IMR-90 (cell line): ENCODE measurements at regions not wholly inside any gene's neighbourhood (a gene's known extent, or its start where the extent isn't known, plus 50 kb on each side); places are given as distances from the start of the nearest gene placed in this dataset.

Source experiments
- ATAC-seq: fragments of 200-7000 bp; cut with Tn5 transposase; 2 replicates; pipeline ENCODE4 v1.9.1; 2020; ENCODE audit warnings: low read depth, mild to moderate bottlenecking, moderate library complexity
- BruUV-seq: library from RNA; stranded (reverse); fragments of 400-500 nt; replicated peaks from 2 replicates; lab custom pipeline; 2021; lab: Mats Ljungman, UMichigan
- CTCF ChIA-PET: fragments of 300-600 bp; formaldehyde crosslinking; extraction: SDS; loops from one replicate; lab custom pipeline; 2021; ENCODE audit warnings: antibody characterized with exemption; lab: Yijun Ruan, JAX
- POLR2A ChIA-PET: fragments of 300-600 bp; sonication (Branson Sonifier 250); formaldehyde crosslinking; loops from one replicate; lab custom pipeline; 2022; ENCODE audit warnings: antibody characterized with exemption; ENCODE audit not compliant: unreplicated experiment; lab: Charles Lee
- DNase-seq: peaks from one replicate; pipeline ENCODE4 v3.0.0; 2013
- H2AFZ ChIP-seq: replicated peaks from 2 replicates; pipeline ENCODE3; 2013; ENCODE audit warnings: low read length, mild to moderate bottlenecking; ENCODE audit not compliant: poor library complexity
- H2AK5ac ChIP-seq: 2 replicates; pipeline ENCODE4 v1.6.1; 2013; ENCODE audit warnings: low read depth, low read length, inconsistent platforms
- H2AK9ac ChIP-seq: replicated peaks from 2 replicates; pipeline ENCODE3; 2013; ENCODE audit warnings: mild to moderate bottlenecking, low read depth, low read length, moderate library complexity; ENCODE audit not compliant: poor library complexity
- H2BK120ac ChIP-seq: 2 replicates; pipeline ENCODE4 v1.6.1; 2013; ENCODE audit warnings: low read depth, low read length, inconsistent platforms
- H2BK15ac ChIP-seq: 3 replicates; pipeline ENCODE4 v1.6.1; 2013; ENCODE audit warnings: low read depth, low read length, inconsistent platforms
- H2BK20ac ChIP-seq: 2 replicates; pipeline ENCODE4 v1.6.1; 2013; ENCODE audit warnings: low read depth, mild to moderate bottlenecking, inconsistent platforms, low read length, moderate library complexity
- H2BK5ac ChIP-seq: 2 replicates; pipeline ENCODE4 v1.6.1; 2013; ENCODE audit warnings: mild to moderate bottlenecking, low read depth, low read length, inconsistent platforms; ENCODE audit not compliant: poor library complexity, severe bottlenecking
- H3K14ac ChIP-seq: replicated peaks from 2 replicates; pipeline ENCODE4 v1.6.1; 2013; ENCODE audit warnings: low read depth, low read length, inconsistent platforms
- H3K18ac ChIP-seq: 2 replicates; pipeline ENCODE4 v1.6.1; 2013; ENCODE audit warnings: low read depth, low read length, control low read depth
- H3K23ac ChIP-seq: 2 replicates; pipeline ENCODE4 v1.6.1; 2013; ENCODE audit warnings: low read depth, low read length, inconsistent platforms
- H3K27ac ChIP-seq: 2 replicates; pipeline ENCODE4 v1.5.1; 2013; ENCODE audit warnings: mild to moderate bottlenecking, control low read depth, low read length; ENCODE audit not compliant: insufficient read depth
- H3K27me3 ChIP-seq: 2 replicates; pipeline ENCODE4 v1.6.1; 2013; ENCODE audit warnings: low read length; ENCODE audit not compliant: control insufficient read depth, insufficient read depth
- H3K36me3 ChIP-seq: 2 replicates; pipeline ENCODE4 v1.6.1; 2013; ENCODE audit warnings: low read length, mixed read lengths; ENCODE audit not compliant: control insufficient read depth, insufficient read depth
- H3K4ac ChIP-seq: 2 replicates; pipeline ENCODE4 v1.6.1; 2013; ENCODE audit warnings: low read depth, low read length, inconsistent platforms
- H3K4me1 ChIP-seq: 2 replicates; pipeline ENCODE4 v1.6.1; 2013; ENCODE audit warnings: low read length, mixed read lengths; ENCODE audit not compliant: control insufficient read depth, insufficient read depth
- H3K4me2 ChIP-seq: 2 replicates; pipeline ENCODE4 v1.6.1; 2013; ENCODE audit warnings: low read depth, mild to moderate bottlenecking, control low read depth, low read length, moderate library complexity
- H3K4me3 ChIP-seq: 2 replicates; pipeline ENCODE4 v1.5.1; 2013; ENCODE audit warnings: low read depth, mild to moderate bottlenecking, control low read depth, low read length, moderate library complexity; ENCODE audit not compliant: insufficient read depth
- H3K56ac ChIP-seq: 2 replicates; pipeline ENCODE4 v1.6.1; 2013; ENCODE audit warnings: low read length, inconsistent platforms; ENCODE audit not compliant: insufficient read depth; ENCODE audit errors: extremely low read depth
- H3K79me1 ChIP-seq, 2 experiments: 2 replicates each; pipeline ENCODE4 v1.6.1; 2013; ENCODE audit warnings: low read length in 2 of 2, inconsistent platforms in 1 of 2, low read depth in 1 of 2
- H3K9ac ChIP-seq: 2 replicates; pipeline ENCODE4 v1.6.1; 2013; ENCODE audit warnings: low read depth, low read length, control low read depth
- H3K9me1 ChIP-seq: 2 replicates; pipeline ENCODE4 v1.6.1; 2013; ENCODE audit warnings: low read length, inconsistent platforms; ENCODE audit not compliant: insufficient read depth
- H3K9me3 ChIP-seq: 2 replicates; pipeline ENCODE4 v1.6.1; 2013; ENCODE audit warnings: low read length; ENCODE audit not compliant: control insufficient read depth, insufficient read depth
- H4K20me1 ChIP-seq: 2 replicates; pipeline ENCODE4 v1.6.1; 2013; ENCODE audit warnings: low read length, inconsistent platforms; ENCODE audit not compliant: insufficient read depth
- H4K5ac ChIP-seq: 2 replicates; pipeline ENCODE4 v1.6.1; 2013; ENCODE audit warnings: mild to moderate bottlenecking, low read depth, low read length, control low read depth
- H4K8ac ChIP-seq, 2 experiments: 2 replicates each; pipeline ENCODE4 v1.6.1; 2013; ENCODE audit warnings: low read depth in 2 of 2, low read length in 2 of 2, control low read depth in 1 of 2, inconsistent platforms in 1 of 2
- H4K91ac ChIP-seq: 2 replicates; pipeline ENCODE4 v1.6.1; 2013; ENCODE audit warnings: low read depth, low read length, inconsistent platforms; ENCODE audit not compliant: insufficient read depth
- FOS ChIP-seq: fragments of 150-350 bp; IDR thresholded peaks from 2 replicates; pipeline ENCODE4 v1.6.1; 2016; ENCODE audit warnings: low read depth, low read length
- MXI1 ChIP-seq: IDR thresholded peaks from 2 replicates; pipeline ENCODE4 v1.6.1; 2012; ENCODE audit warnings: low read depth, mild to moderate bottlenecking, low read length, moderate library complexity, borderline replicate concordance
- NFE2L2 ChIP-seq: fragments of 150-350 bp; IDR thresholded peaks from 2 replicates; pipeline ENCODE4 v1.6.1; 2016; ENCODE audit warnings: low read depth, mild to moderate bottlenecking, low read length
- RFX5 ChIP-seq: IDR thresholded peaks from 2 replicates; pipeline ENCODE4 v1.8.0; 2012; ENCODE audit warnings: low read depth, mild to moderate bottlenecking, low read length, moderate library complexity
- WGBS, 2 experiments: methylation state at CpG; one replicate each; pipeline versions ENCODE4 v1.1.5 to v1.1.7; 2013; ENCODE audit warnings: missing lambda C conversion rate in 2 of 2; ENCODE audit not compliant: insufficient read length in 1 of 2; ENCODE audit errors: extremely low coverage in 2 of 2; 5-methylcytosine and 5-hydroxymethylcytosine counted together
- dilution Hi-C: fragments of 300-500 bp; cut with HindIII; formaldehyde crosslinking; loops from one replicate; pipeline ENCODE4 v1.14.3; 2018; ENCODE audit warnings: low sequenced_read_pairs; ENCODE audit not compliant: unreplicated experiment
- in situ Hi-C: fragments of 300-500 bp; cut with MboI; formaldehyde crosslinking; loops from 3 replicates; pipeline ENCODE4 v1.14.3; 2019; ENCODE audit warnings: low sequenced_read_pairs, inconsistent platforms, mixed read lengths
- intact Hi-C: fragments of 100-400 bp; cut with micrococcal nuclease; formaldehyde crosslinking; loops from 2 replicates; pipeline ENCODE4 v1.10.0; 2022

GRCh38 chr14:106199097-106199496 lies 672.7 kb downstream of the TMEM121 start:
- H2BK120ac ChIP-seq, result no peak overlapping the region
- H3K79me1 ChIP-seq, result no peaks in the 10 kb centered on the region
- no peaks in the 10 kb centered on the region for H4K20me1 ChIP-seq
- no peak overlapping the region for H3K4me2 ChIP-seq
- DNase-seq, result no peak
- no peak overlapping the region for H2AK5ac ChIP-seq
- no peaks in the 10 kb centered on the region for H3K4me1 ChIP-seq
- no peak overlapping the region for H2BK20ac ChIP-seq
- H3K9me3 ChIP-seq, result peaks cover 33% of the 10 kb centered on the region
- intact Hi-C loops, result no loop called here
- ChIA-PET CTCF (no interaction called here), POLR2A (no interaction called here)
- H4K91ac ChIP-seq, result no peak overlapping the region
- no peak overlapping the region for H3K18ac ChIP-seq
- H3K36me3 ChIP-seq, result no peaks in the 10 kb centered on the region
- H4K8ac ChIP-seq, result no peak overlapping the region
- dilution Hi-C loops, result no loop called here
- in situ Hi-C loops, result no loop called here
- H3K23ac ChIP-seq, result no peak overlapping the region
- no peak overlapping the region for H3K56ac ChIP-seq
- no peak overlapping the region for H4K5ac ChIP-seq
- H3K27me3 ChIP-seq, result no peaks in the 10 kb centered on the region
- H3K4me3 ChIP-seq, result no peak overlapping the region
- H2BK15ac ChIP-seq, result no peak overlapping the region
- H2BK5ac ChIP-seq, result no peak overlapping the region
- no peak overlapping the region for H3K27ac ChIP-seq
- no peak overlapping the region for H3K14ac ChIP-seq
- no TSS peak for BruUV-seq
- TF ChIP-seq FOS (no peak), NFE2L2 (no peak), MXI1 (no peak), RFX5 (no peak)
- no peaks in the 10 kb centered on the region for H3K9me1 ChIP-seq
- WGBS, 2 experiments, result no CpG with 5 or more reads among the region's 12 CpGs
- H3K4ac ChIP-seq, result no peak overlapping the region
- no peak overlapping the region for H2AK9ac ChIP-seq
- no peak for ATAC-seq
- H2AFZ ChIP-seq, result no peak overlapping the region
- no peak overlapping the region for H3K9ac ChIP-seq
